ENCODE measurements at regions not wholly inside any gene's neighbourhood (a gene's known extent, or its start where the extent isn't known, plus 50 kb on each side); places are given as distances from the start of the nearest gene placed in this dataset.
"Not testable (repeated sequence)": the region's sequence is repeated elsewhere in the genome, so short reads cannot be mapped to it uniquely, and the experiment has no call there.

DNA sequence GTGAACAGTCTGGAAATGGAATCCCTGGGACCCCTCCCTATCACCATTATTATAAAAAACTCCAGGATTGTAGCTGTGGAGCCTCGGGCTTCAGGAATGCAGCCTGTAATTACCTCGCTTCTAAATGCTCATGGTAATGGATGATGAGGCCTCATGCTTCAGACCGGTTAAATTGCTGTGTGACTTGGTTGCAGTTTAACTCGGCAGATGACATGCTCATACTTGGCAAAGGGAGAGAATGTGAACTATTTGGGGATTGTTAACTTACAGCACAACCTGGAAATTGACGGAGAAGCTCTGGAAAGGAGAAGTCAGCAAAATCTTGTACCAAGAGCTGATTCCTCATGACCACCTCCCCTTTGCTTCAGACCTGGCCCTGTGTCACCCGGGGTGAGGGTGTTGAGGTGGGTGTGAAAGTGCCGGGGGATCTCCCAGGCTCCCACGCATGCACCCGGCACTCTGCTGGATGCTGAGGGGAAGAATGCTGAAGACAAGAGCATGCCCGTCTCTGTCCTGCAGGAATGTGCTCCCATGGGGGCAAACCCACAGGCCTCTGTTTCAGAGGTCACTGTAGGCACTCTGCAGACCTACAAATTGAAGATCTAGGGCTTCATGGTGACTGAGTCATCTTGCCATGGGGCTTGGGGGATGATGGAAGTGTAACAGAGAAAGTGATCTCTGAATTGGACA, 364.8 kb downstream of the RPS6KC1 start:
- no peaks in the 10 kb centered on the region for H3K27me3 Mint-ChIP-seq
- H3K36me3 Mint-ChIP-seq = no peaks in the 10 kb centered on the region
- H3K9me3 Mint-ChIP-seq = no peaks in the 10 kb centered on the region
- ATAC-seq (ENCODE audit: low read depth) (no peak), DNase-seq (no peak)
- H3K4me1 Mint-ChIP-seq = no peaks in the 10 kb centered on the region
- H3K27ac Mint-ChIP-seq = no peak overlapping the region
- POLR2A ChIA-PET = no interaction called here
- H3K4me3 Mint-ChIP-seq = no peak overlapping the region

DNA sequence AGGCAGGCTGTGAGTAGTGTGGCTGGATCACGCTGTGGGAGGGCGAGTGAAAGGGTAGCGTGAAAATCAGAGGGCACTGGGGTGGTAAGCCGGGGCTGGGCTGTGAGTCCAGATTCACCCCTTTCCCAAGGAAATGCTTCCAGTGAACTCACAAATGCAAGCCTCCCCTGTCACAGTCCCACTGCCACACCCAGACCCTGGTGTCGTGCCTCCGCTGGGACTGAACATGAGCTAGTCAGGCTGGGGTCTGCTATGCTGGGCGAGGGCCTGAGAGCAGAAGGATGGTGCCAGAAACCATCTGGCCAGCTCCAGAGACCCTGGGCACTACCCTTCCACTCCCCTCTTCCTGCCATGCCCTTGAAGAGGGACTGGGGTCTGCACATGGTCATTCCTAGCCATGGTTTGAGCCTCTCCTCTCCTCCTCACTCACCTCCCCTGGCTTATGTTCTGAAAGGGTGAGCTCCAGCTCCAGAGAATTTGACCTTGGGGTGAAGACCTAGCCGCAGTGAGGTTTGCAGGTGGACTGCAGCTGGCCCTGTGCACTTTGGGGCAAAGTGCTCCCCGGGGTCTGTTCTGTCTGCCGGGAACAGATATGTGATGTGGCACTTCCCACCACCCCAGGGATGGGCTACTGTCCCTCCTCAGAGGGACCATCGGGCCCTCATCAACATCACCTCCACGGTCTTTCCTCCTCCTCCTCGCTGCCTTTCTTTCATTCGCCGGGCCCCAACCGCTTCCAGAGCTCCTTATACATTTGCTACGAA, 365.6 kb downstream of the RPS6KC1 start:
- Mint-ChIP-seq H3K9me3 (no peaks in the 10 kb centered on the region), H3K4me3 (no peak overlapping the region), H3K4me1 (no peaks in the 10 kb centered on the region), H3K27ac (no peak overlapping the region), H3K27me3 (no peaks in the 10 kb centered on the region), H3K36me3 (no peaks in the 10 kb centered on the region)
- POLR2A ChIA-PET = no interaction called here
- ATAC-seq (ENCODE audit: low read depth) (no peak), DNase-seq (no peak)

GRCh38 chr1:213417225-213417820, 366.3 kb downstream of the RPS6KC1 start:
- H3K27me3 Mint-ChIP-seq = no peaks in the 10 kb centered on the region
- POLR2A ChIA-PET = no interaction called here
- H3K4me1 Mint-ChIP-seq = no peaks in the 10 kb centered on the region
- no peaks in the 10 kb centered on the region for H3K36me3 Mint-ChIP-seq
- no peak for DNase-seq
- ATAC-seq (ENCODE audit: low read depth) = no peak
- no peaks in the 10 kb centered on the region for H3K9me3 Mint-ChIP-seq
- H3K27ac Mint-ChIP-seq = no peak overlapping the region
- no peak overlapping the region for H3K4me3 Mint-ChIP-seq

DNA sequence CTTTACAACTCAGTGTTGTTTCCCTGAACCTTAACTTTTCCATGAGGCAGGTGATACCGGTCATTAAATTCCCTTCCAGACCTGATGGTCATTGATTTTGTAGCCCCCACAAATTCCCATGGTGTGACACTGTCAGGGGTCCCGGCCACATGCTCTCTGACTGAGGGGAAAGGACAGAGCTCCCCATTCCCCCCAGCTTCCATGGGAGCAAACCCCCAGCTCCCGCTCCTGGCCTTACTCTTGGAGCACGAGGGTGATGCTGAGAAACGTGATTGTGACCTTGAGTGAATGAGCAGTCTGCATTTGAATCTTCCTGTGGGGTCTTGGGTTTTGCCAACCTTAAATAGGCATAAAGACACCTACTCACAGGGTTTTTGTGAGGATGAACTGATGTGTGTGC, 366.8 kb downstream of the RPS6KC1 start:
- Mint-ChIP-seq H3K4me3 (no peak overlapping the region), H3K4me1 (no peaks in the 10 kb centered on the region), H3K27ac (no peak overlapping the region), H3K36me3 (no peaks in the 10 kb centered on the region), H3K27me3 (no peaks in the 10 kb centered on the region), H3K9me3 (no peaks in the 10 kb centered on the region)
- ATAC-seq (ENCODE audit: low read depth) = no peak
- DNase-seq = no peak
- POLR2A ChIA-PET = no interaction called here

DNA sequence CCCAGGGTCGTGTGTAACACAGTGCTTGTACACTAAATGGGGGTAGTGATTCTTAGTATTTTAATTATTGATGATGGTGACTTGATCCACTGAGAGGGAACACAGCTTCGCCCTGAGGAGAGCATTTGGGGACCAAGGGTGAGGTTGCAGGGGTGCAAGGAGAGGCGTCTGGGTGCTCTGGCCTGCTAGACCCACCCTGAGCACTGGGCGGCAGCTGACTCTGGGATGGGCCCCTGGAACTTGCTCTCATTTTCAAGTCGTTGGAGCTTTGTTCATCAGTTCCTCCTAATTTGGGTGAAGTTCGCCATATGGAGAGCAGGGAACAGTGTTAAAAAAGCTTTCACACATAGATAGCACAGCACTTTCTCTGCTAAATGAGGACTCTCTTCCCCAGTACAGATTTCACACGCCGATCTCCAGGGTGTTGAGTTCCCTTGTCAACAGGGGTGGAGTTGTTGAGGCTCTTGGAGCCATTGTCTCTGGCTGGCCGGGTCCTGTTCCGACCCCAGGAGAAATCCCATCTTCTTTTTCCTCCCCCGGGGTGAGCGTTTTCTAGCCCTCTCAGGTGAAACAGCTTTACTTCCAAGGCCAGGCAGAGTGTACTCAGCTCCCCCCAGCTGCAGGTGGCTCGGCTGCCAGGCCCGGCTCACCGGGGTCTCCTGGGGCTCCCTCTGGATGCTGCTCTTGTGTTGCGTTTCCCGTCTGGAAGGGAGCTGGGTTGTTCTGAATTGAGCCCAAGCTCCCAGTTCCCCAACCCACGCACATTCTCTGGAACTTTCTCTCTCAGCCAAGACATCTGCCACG, 367.4 kb downstream of the RPS6KC1 start:
- no peak for ATAC-seq (ENCODE audit: low read depth)
- Mint-ChIP-seq H3K36me3 (no peaks in the 10 kb centered on the region), H3K27ac (no peak overlapping the region), H3K27me3 (no peaks in the 10 kb centered on the region), H3K4me1 (no peaks in the 10 kb centered on the region), H3K9me3 (no peaks in the 10 kb centered on the region), H3K4me3 (no peak overlapping the region)
- DNase-seq = no peak
- POLR2A ChIA-PET = no interaction called here

GRCh38 chr1:213419401-213420030, 368.5 kb downstream of the RPS6KC1 start:
- DNase-seq (no peak), ATAC-seq (ENCODE audit: low read depth) (no peak)
- POLR2A ChIA-PET = no interaction called here
- no peaks in the 10 kb centered on the region for H3K4me1 Mint-ChIP-seq
- H3K36me3 Mint-ChIP-seq = no peaks in the 10 kb centered on the region
- no peaks in the 10 kb centered on the region for H3K9me3 Mint-ChIP-seq
- no peak overlapping the region for H3K4me3 Mint-ChIP-seq
- H3K27ac Mint-ChIP-seq = no peak overlapping the region
- H3K27me3 Mint-ChIP-seq = no peaks in the 10 kb centered on the region

GRCh38 chr1:213421178-213421577, 370.1 kb downstream of the RPS6KC1 start:
- H3K27me3 Mint-ChIP-seq; POLR2A ChIA-PET; H3K4me1 Mint-ChIP-seq; H3K36me3 Mint-ChIP-seq; DNase-seq; H3K4me3 Mint-ChIP-seq; ATAC-seq (ENCODE audit: low read depth); H3K27ac Mint-ChIP-seq; H3K9me3 Mint-ChIP-seq: not testable (repeated sequence)

GRCh38 chr1:213423041-213423440, 372.0 kb downstream of the RPS6KC1 start:
- Mint-ChIP-seq H3K4me3 (no peak overlapping the region), H3K4me1 (no peaks in the 10 kb centered on the region), H3K27me3 (no peaks in the 10 kb centered on the region), H3K27ac (no peak overlapping the region), H3K36me3 (no peaks in the 10 kb centered on the region), H3K9me3 (no peaks in the 10 kb centered on the region)
- DNase-seq (no peak), ATAC-seq (ENCODE audit: low read depth) (no peak)
- POLR2A ChIA-PET = no interaction called here

DNA sequence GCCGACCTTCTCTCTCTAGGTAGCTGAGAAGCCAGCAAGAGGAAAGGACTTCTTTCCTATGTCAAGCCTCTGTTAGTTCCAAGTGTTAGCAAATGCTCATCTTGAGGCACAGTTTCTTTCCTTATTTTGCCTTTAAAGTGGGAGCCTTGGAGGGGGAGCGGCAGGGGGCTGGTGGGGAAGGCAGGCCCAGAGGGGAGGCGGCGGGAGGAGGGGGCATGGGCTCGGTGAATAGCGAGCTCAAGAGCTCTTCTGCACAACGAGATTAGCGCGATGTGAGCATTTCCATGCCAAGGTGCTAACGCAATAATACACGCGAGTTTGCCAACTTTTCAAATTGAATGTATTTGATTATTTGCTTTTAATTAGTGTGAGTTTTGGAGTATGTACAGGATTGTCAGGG, 372.6 kb downstream of the RPS6KC1 start:
- Mint-ChIP-seq H3K27me3 (no peaks in the 10 kb centered on the region), H3K4me1 (no peaks in the 10 kb centered on the region), H3K27ac (no peak overlapping the region), H3K9me3 (no peaks in the 10 kb centered on the region), H3K4me3 (no peak overlapping the region), H3K36me3 (no peaks in the 10 kb centered on the region)
- POLR2A ChIA-PET = no interaction called here
- ATAC-seq (ENCODE audit: low read depth) = no peak
- no peak for DNase-seq

- Mint-ChIP-seq H3K9me3 (no peaks in the 10 kb centered on the region), H3K4me3 (no peak overlapping the region), H3K36me3 (no peaks in the 10 kb centered on the region), H3K27ac (no peak overlapping the region), H3K27me3 (no peaks in the 10 kb centered on the region), H3K4me1 (no peaks in the 10 kb centered on the region)
- no peak for DNase-seq
- no peak for ATAC-seq (ENCODE audit: low read depth)
- POLR2A ChIA-PET = no interaction called here
Measured at GRCh38 chr1:213425376-213426030, 374.5 kb downstream of the RPS6KC1 start.

DNA sequence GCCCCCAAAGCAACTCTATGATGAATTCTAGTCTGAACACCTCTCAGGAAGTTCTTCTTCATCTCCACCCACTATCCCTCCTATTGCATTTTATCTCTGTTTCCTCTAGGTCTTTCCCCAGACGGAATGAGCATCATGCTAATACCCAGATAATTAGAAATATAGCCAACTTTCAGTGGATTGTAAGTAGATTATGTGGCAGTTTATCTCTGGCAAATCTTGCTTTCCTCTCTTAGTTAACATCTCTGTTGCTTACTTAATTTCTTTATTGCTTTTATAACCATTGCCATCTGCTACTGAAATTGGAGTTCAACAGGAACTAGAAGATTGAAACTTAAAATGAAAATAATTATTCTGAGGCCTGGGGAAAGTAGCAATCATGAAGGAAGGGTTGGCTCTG, 378.6 kb downstream of the RPS6KC1 start:
- Mint-ChIP-seq H3K27ac (no peak overlapping the region), H3K36me3 (no peaks in the 10 kb centered on the region)
- POLR2A ChIA-PET = no interaction called here

GRCh38 chr1:213435715-213436114, 384.7 kb downstream of the RPS6KC1 start:
- Mint-ChIP-seq H3K9me3 (peaks cover 2% of the 10 kb centered on the region), H3K4me3 (no peak overlapping the region), H3K4me1 (no peaks in the 10 kb centered on the region), H3K36me3 (no peaks in the 10 kb centered on the region), H3K27ac (no peak overlapping the region), H3K27me3 (peaks cover 7% of the 10 kb centered on the region)
- no peak for DNase-seq
- ATAC-seq (ENCODE audit: low read depth) = no peak
- POLR2A ChIA-PET = no interaction called here

More for the DNA sequence above, 378.6 kb downstream of the RPS6KC1 start:
- no peak overlapping the region for H3K4me3 Mint-ChIP-seq
- peaks cover 4% of the 10 kb centered on the region for H3K27me3 Mint-ChIP-seq
- no peaks in the 10 kb centered on the region for H3K9me3 Mint-ChIP-seq
- no peaks in the 10 kb centered on the region for H3K4me1 Mint-ChIP-seq
- DNase-seq = no peak
- no peak for ATAC-seq (ENCODE audit: low read depth)

GRCh38 chr1:213438339-213438738, 387.3 kb downstream of the RPS6KC1 start:
- H3K27me3 Mint-ChIP-seq = peaks cover 5% of the 10 kb centered on the region
- no peak overlapping the region for H3K4me3 Mint-ChIP-seq
- peaks cover 2% of the 10 kb centered on the region for H3K9me3 Mint-ChIP-seq
- POLR2A ChIA-PET = no interaction called here
- no peaks in the 10 kb centered on the region for H3K36me3 Mint-ChIP-seq
- ATAC-seq (ENCODE audit: low read depth) (no peak), DNase-seq (no peak)
- no peak overlapping the region for H3K27ac Mint-ChIP-seq
- no peaks in the 10 kb centered on the region for H3K4me1 Mint-ChIP-seq
